Stomach (tissue), 4 donors: ENCODE measurements at regions not wholly inside any gene's neighbourhood (a gene's known extent, or its start where the extent isn't known, plus 50 kb on each side); places are given as distances from the start of the nearest gene placed in this dataset.

ENCODE experiments used
- CTCF ChIP-seq, 7 experiments: fragments of 450-650 bp in 4 of 7; fragments of 200-600 bp in 3 of 7; sonication (generic) in 3 of 7; IDR thresholded peaks; one replicate each; pipeline ENCODE4 v1.5.1; 2016 to 2019; ENCODE audit warnings: antibody characterized with exemption in 7 of 7, control low read depth in 2 of 7, mild to moderate bottlenecking in 1 of 7
- POLR2A ChIP-seq, 4 donors: fragments of 450-650 bp; IDR thresholded peaks; one replicate each; pipeline ENCODE4 v1.6.1; 2016; ENCODE audit warnings: antibody characterized with exemption in 4 of 4, control low read depth in 2 of 4, mild to moderate bottlenecking in 1 of 4, moderate library complexity in 1 of 4
- POLR2AphosphoS5 ChIP-seq, 3 donors: sonication (generic); formaldehyde crosslinking; IDR thresholded peaks; one replicate each; pipeline ENCODE4 v1.6.1; 2016; ENCODE audit warnings: antibody characterized with exemption in 3 of 3

- TF ChIP-seq CTCF (IDR thresholded peaks at IDR 0.05): no peak
- TF ChIP-seq POLR2A (IDR thresholded peaks at IDR 0.05): no peak
- TF ChIP-seq POLR2AphosphoS5 (IDR thresholded peaks at IDR 0.05): no peak
Measured at GRCh38 chr13:59363313-59363712, 800.4 kb downstream of the DIAPH3 start.
